ENCODE measurements at regions not wholly inside any gene's neighbourhood (a gene's known extent, or its start where the extent isn't known, plus 50 kb on each side); places are given as distances from the start of the nearest gene placed in this dataset.

DNA sequence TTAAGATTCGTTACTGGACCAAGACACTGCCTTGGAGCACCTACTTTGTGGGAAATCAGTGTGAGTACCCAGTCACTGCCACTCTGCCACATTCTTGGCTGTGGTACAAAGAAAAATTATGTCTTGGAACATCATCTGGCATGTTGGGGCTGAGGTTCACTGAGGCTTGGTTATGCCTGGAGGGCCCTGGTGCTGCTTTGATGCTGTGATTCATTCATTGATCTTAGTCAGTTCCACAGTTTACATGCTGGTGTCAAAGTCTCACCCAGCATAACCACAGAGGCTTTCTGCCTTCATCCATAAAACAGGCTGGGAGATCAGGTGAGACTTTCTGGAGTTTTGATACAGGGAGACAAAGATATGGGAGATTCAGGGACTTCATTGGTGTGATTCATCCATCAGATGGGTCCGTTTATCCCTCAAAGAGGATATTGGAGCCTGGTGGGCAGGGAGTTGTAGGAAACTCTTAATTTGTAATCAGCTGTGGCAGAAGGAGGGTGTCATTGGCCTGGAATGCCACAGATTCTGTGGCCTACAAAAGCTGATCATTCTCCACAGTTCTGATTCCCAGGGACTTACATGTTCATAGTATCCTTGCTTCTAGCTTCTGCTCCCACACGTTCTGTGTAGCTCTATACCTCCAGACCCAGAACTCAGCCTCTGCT, 322.5 kb downstream of the PMP22 start:
- TF ChIP-seq POLR2A (IDR thresholded peaks at IDR 0.05) (no peak), POLR2AphosphoS5 (IDR thresholded peaks at IDR 0.05) (no peak), EP300 (IDR thresholded peaks at IDR 0.05) (no peak)
- TF ChIP-seq, protein P1, sequence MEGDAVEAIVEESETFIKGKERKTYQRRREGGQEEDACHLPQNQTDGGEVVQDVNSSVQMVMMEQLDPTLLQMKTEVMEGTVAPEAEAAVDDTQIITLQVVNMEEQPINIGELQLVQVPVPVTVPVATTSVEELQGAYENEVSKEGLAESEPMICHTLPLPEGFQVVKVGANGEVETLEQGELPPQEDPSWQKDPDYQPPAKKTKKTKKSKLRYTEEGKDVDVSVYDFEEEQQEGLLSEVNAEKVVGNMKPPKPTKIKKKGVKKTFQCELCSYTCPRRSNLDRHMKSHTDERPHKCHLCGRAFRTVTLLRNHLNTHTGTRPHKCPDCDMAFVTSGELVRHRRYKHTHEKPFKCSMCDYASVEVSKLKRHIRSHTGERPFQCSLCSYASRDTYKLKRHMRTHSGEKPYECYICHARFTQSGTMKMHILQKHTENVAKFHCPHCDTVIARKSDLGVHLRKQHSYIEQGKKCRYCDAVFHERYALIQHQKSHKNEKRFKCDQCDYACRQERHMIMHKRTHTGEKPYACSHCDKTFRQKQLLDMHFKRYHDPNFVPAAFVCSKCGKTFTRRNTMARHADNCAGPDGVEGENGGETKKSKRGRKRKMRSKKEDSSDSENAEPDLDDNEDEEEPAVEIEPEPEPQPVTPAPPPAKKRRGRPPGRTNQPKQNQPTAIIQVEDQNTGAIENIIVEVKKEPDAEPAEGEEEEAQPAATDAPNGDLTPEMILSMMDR (IDR thresholded peaks at IDR 0.05): no peak
